SU-DHL-6 (cell line): ENCODE measurements at regions not wholly inside any gene's neighbourhood (a gene's known extent, or its start where the extent isn't known, plus 50 kb on each side); places are given as distances from the start of the nearest gene placed in this dataset.

Source experiments
- EZH2phosphoT487 ChIP-seq: fragments of 200-600 bp; sonication (generic), shearing (Covaris generic); conservative IDR thresholded peaks from 2 replicates; pipeline ENCODE4 v1.6.1; 2018; ENCODE audit warnings: mild to moderate bottlenecking, antibody characterized with exemption, low read length, moderate library complexity, mixed read lengths
- TF ChIP-seq, protein P1 (sequence below): fragments of 200-600 bp; sonication (generic); IDR thresholded peaks from one replicate; pipeline ENCODE4 v1.5.1; 2017; ENCODE audit warnings: antibody characterized with exemption, mild to moderate bottlenecking, low read length, moderate library complexity; ENCODE audit not compliant: insufficient read depth, poor library complexity, severe bottlenecking

DNA sequence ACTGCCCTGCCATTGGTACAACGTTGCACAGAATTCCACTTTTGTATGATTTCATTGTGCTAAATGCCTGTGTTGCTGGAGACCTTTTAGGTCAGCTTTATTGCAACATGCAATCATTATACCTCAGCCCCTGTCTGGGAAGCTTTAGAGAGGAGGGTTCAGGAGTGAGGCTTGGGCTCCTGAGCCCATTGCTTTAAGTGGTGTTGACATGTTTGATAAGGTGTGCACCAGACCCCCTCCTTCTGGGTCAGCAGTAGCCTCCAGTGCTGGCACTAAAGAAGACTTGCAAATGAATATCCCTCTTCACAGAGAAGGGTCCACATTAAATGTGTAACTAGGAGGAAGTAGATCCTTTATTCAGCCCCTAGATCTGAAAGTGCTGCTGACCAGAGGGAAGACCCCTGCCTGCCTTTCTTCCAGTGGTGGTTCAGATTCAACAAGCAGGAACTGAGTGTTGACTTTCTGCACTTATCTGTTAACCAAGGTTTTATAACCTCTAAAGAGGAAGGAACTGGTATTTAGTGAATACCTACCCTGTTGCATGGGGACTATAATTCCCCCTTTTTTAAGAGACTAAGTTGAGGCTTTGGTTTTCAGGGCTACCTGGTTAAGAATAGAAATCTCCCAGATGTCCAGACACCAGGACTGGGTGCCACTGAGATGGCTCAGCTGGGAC, 369.4 kb upstream of the IGFBP3 start:
- TF ChIP-seq, protein P1, sequence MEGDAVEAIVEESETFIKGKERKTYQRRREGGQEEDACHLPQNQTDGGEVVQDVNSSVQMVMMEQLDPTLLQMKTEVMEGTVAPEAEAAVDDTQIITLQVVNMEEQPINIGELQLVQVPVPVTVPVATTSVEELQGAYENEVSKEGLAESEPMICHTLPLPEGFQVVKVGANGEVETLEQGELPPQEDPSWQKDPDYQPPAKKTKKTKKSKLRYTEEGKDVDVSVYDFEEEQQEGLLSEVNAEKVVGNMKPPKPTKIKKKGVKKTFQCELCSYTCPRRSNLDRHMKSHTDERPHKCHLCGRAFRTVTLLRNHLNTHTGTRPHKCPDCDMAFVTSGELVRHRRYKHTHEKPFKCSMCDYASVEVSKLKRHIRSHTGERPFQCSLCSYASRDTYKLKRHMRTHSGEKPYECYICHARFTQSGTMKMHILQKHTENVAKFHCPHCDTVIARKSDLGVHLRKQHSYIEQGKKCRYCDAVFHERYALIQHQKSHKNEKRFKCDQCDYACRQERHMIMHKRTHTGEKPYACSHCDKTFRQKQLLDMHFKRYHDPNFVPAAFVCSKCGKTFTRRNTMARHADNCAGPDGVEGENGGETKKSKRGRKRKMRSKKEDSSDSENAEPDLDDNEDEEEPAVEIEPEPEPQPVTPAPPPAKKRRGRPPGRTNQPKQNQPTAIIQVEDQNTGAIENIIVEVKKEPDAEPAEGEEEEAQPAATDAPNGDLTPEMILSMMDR, result no peak
- TF ChIP-seq EZH2phosphoT487, result no peak
